GM06990 (cell line): ENCODE measurements at regions not wholly inside any gene's neighbourhood (a gene's known extent, or its start where the extent isn't known, plus 50 kb on each side); places are given as distances from the start of the nearest gene placed in this dataset.

ENCODE experiments used
- DNase-seq: peaks from one replicate; pipeline ENCODE4 v3.0.0-alpha.2; 2011; ENCODE audit not compliant: insufficient read length; ENCODE audit errors: extremely low read depth
- H3K27me3 ChIP-seq: replicated peaks from 2 replicates; pipeline ENCODE4 v1.6.0; 2011; ENCODE audit warnings: low read length; ENCODE audit not compliant: control insufficient read depth, insufficient read depth
- H3K36me3 ChIP-seq: 2 replicates; pipeline ENCODE4 v1.5.1; 2011; ENCODE audit warnings: low read length; ENCODE audit not compliant: control insufficient read depth, insufficient read depth
- H3K4me3 ChIP-seq: replicated peaks from 2 replicates; pipeline ENCODE4 v1.5.1; 2011; ENCODE audit warnings: low read depth, mild to moderate bottlenecking, control low read depth, low read length
- CTCF ChIP-seq: IDR thresholded peaks from 2 replicates; pipeline ENCODE4 v1.5.1; 2011; ENCODE audit warnings: low read length, control low read depth, mild to moderate bottlenecking, inconsistent platforms; ENCODE audit not compliant: insufficient read depth, poor library complexity, severe bottlenecking

- Histone ChIP-seq H3K36me3 (no peaks in the 10 kb centered on the region), H3K4me3 (no peak overlapping the region), H3K27me3 (no peaks in the 10 kb centered on the region)
- TF ChIP-seq CTCF, result no peak
- DNase-seq, result no peak
Measured at GRCh38 chr10:61605221-61605620, 57.5 kb upstream of the CABCOCO1 start.

- no peak for TF ChIP-seq CTCF
- no peak overlapping the region for H3K4me3 ChIP-seq
- no peak for DNase-seq
- H3K27me3 ChIP-seq, result no peaks in the 10 kb centered on the region
- no peaks in the 10 kb centered on the region for H3K36me3 ChIP-seq
Measured at GRCh38 chr10:61600399-61600798, 62.3 kb upstream of the CABCOCO1 start.

GRCh38 chr10:61594430-61594829 is 68.3 kb upstream of the CABCOCO1 start:
- TF ChIP-seq CTCF, result no peak
- DNase-seq, result no peak
- no peak overlapping the region for H3K4me3 ChIP-seq
- H3K36me3 ChIP-seq, result no peaks in the 10 kb centered on the region
- no peaks in the 10 kb centered on the region for H3K27me3 ChIP-seq

GRCh38 chr10:61592581-61592980 is 70.1 kb upstream of the CABCOCO1 start:
- Histone ChIP-seq H3K36me3 (no peaks in the 10 kb centered on the region), H3K27me3 (no peaks in the 10 kb centered on the region; the same call in 1 of the 2 replicates), H3K4me3 (no peak overlapping the region)
- no peak for DNase-seq
- peak; percentile 50 for TF ChIP-seq CTCF

- Histone ChIP-seq H3K36me3 (no peaks in the 10 kb centered on the region), H3K4me3 (no peak overlapping the region), H3K27me3 (no peaks in the 10 kb centered on the region; the same call in 1 of the 2 replicates)
- DNase-seq, result no peak
- TF ChIP-seq CTCF, result no peak
Measured at GRCh38 chr10:61589547-61590243, 73.0 kb upstream of the CABCOCO1 start.
